ENCODE measurements at regions not wholly inside any gene's neighbourhood (a gene's known extent, or its start where the extent isn't known, plus 50 kb on each side); places are given as distances from the start of the nearest gene placed in this dataset.

DNA sequence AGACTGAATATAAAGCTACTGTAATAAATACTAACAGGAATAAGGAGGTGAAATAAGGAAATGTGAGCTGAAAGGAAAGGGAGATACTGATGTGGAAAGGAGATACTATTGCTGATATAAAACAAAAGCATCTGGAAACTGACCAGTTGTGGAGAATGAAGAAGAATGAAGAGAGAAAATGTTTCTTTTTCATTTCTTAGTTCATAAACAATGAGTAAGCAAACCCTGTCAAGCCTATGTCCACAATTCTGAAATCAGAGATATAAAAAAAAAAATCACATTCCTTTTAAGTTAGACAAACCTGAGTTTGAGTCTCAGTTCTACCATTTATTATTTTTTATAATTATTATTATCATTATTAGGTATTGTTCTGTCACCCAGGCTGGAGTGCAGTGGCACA is 121.6 kb upstream of the GJE1 start:
- TF ChIP-seq POLR2A (IDR thresholded peaks at IDR 0.05) (no peak), CTCF (IDR thresholded peaks at IDR 0.05) (no peak), POLR2AphosphoS5 (IDR thresholded peaks at IDR 0.05) (no peak)
